Hematopoietic multipotent progenitor cell treated with erythropoietin and hydrocortisone succinate and interleukin-3 and kit ligand, for 6 days (in vitro differentiated cells): ENCODE measurements at regions not wholly inside any gene's neighbourhood (a gene's known extent, or its start where the extent isn't known, plus 50 kb on each side); places are given as distances from the start of the nearest gene placed in this dataset.
"Not testable (repeated sequence)": the region's sequence is repeated elsewhere in the genome, so short reads cannot be mapped to it uniquely, and the experiment has no call there.

Experiments
- DNase-seq: peaks from one replicate; pipeline ENCODE4 v3.0.0-alpha.2; 2015

GRCh38 chr4:118589471-118590055 lies 95.6 kb upstream of the METTL14 start:
- DNase-seq = no peak

- peak; percentile 94 for DNase-seq
Measured at GRCh38 chr4:118591339-118592046, 93.7 kb upstream of the METTL14 start.

- DNase-seq = not testable (repeated sequence)
Measured at GRCh38 chr4:118592289-118592688, 92.9 kb upstream of the METTL14 start.

- not testable (repeated sequence) for DNase-seq
Measured at GRCh38 chr4:118595883-118596282, 89.3 kb upstream of the METTL14 start.

GRCh38 chr4:118625097-118625496 lies 60.1 kb upstream of the METTL14 start:
- not testable (repeated sequence) for DNase-seq

GRCh38 chr4:118629697-118630096 lies 55.5 kb upstream of the METTL14 start:
- DNase-seq = peak; percentile 13

GRCh38 chr4:118630897-118631296 lies 54.3 kb upstream of the METTL14 start:
- DNase-seq = not testable (repeated sequence)

- DNase-seq = not testable (repeated sequence)
Measured at GRCh38 chr4:118631321-118632050, 53.7 kb upstream of the METTL14 start.

- DNase-seq = not testable (repeated sequence)
Measured at GRCh38 chr4:118633476-118633875, 51.7 kb upstream of the METTL14 start.

GRCh38 chr4:118634126-118634875 lies 50.9 kb upstream of the METTL14 start:
- not testable (repeated sequence) for DNase-seq
